HG02840 (cell line): ENCODE measurements at regions not wholly inside any gene's neighbourhood (a gene's known extent, or its start where the extent isn't known, plus 50 kb on each side); places are given as distances from the start of the nearest gene placed in this dataset.
"Not testable (repeated sequence)": the region's sequence is repeated elsewhere in the genome, so short reads cannot be mapped to it uniquely, and the experiment has no call there.

Experiments
- ATAC-seq: cut with Tn5 transposase; IDR thresholded peaks from one replicate; pipeline ENCODE4 v1.9.1; 2021; ENCODE audit warnings: mild to moderate bottlenecking, moderate library complexity, moderate number of reproducible peaks; ENCODE audit not compliant: unreplicated experiment, low FRiP score

GRCh38 chr1:204777591-204777990, 92.1 kb upstream of the LRRN2 start:
- ATAC-seq = no peak

DNA sequence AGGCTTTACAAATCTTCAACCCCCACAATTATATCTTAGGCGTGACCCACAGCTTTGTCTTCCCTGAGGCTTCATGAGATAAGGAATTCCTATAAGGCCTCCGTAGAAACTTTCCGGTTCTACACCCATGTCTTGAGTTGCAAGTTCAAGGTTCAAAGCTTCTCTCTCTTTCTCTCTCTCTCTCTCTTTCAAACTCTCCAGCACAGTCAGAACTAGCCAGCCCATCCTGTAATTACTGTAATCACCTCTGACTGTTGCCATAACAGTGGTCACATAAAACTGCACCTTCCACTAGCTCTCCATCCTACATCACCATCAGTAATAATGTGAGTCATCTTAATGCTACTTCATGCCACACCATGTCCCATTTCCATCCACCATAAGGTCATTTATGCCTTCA, 90.0 kb upstream of the NFASC start:
- ATAC-seq = no peak

DNA sequence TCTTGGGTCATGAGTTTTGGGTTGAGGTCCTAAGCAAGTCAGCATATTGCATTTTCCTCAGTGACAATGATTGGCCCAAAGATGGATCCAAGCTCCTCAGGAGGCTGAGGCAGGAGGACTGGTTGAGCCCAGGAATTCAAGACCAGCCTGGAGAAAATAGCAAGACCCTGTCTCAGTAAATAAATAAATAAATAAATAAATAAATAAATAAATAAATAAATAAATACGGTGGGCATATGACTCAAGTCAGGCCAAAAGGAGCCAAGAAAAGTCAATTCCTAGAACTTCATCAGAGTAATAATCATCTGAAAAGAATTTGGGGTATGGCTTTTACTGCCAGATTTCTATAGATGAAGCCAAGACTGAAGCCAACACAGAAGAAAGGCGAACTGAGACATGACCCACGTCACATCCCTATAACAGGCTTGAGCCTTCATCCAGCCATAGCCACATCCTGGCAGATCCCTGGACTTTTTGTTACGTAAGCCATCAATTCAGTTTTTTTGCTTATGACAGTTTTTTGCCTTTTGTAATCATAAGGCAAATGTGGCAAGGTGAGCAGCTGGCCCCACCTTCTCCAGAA, 88.5 kb upstream of the NFASC start:
- ATAC-seq = no peak

- ATAC-seq = not testable (repeated sequence)
Observed at GRCh38 chr1:204785023-204785422, 85.6 kb upstream of the NFASC start.

- ATAC-seq = no peak
Observed at GRCh38 chr1:204788470-204788869, 82.2 kb upstream of the NFASC start.

- ATAC-seq = no peak
Observed at GRCh38 chr1:204791453-204792353, 79.0 kb upstream of the NFASC start.

DNA sequence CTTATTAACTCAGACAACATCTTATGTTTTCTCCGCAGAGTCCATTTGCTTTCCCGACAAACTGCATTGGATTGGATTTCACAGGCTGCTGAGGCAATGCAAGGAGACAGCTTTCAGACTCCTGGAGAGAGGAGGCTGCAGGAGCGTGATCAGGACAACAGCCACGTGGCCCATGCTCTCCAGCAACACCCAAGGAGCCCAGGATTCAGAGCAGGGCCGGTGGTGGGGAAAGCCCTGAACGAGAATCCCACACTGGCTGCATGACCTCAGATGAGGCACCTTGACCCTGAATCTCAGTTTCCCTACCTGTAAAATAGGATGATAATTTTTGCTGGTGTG, 78.3 kb upstream of the NFASC start:
- no peak for ATAC-seq

GRCh38 chr1:204793259-204793914, 77.3 kb upstream of the NFASC start:
- no peak for ATAC-seq

DNA sequence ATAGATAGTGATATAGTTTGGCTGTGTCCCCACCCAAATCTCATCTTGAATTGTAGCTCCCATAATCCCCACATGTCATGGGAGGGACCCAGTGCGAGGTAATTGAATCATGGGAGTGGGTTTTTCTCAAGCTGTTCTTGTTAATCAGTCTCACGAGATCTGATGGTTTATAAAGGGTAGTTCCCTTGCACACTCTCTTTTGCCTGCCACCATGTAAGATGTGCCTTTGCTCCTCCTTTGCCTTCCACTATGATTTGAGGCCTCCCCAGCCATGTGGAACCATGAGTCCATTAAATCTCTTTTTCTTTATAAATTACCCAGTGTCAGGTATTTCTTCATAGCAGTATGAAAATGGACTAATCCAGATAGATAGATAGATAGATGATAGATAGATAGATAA, 73.8 kb upstream of the NFASC start:
- ATAC-seq = not testable (repeated sequence)

GRCh38 chr1:204797401-204797800, 73.3 kb upstream of the NFASC start:
- no peak for ATAC-seq

DNA sequence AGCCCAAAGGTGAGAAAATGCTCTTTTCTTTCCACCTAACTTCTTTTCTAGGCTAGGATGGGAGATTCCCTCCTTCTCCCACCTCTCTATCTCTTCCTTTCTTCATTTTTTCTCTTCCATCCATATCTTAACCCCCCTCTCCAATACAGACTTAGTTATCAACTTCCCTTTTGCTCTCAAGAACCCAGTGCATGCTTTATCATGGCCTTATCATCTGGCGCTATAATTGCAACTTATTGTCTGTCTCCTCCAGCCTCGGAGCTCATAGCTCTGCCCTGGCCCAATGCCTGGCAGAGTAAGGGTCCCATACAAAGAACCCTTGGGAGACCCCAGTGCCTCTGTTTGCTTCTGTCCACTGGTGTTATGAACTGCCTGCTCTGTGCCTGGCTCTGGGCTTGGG, 71.0 kb upstream of the NFASC start:
- no peak for ATAC-seq

GRCh38 chr1:204801211-204801610, 69.5 kb upstream of the NFASC start:
- no peak for ATAC-seq

GRCh38 chr1:204802401-204803175, 68.1 kb upstream of the NFASC start:
- no peak for ATAC-seq

DNA sequence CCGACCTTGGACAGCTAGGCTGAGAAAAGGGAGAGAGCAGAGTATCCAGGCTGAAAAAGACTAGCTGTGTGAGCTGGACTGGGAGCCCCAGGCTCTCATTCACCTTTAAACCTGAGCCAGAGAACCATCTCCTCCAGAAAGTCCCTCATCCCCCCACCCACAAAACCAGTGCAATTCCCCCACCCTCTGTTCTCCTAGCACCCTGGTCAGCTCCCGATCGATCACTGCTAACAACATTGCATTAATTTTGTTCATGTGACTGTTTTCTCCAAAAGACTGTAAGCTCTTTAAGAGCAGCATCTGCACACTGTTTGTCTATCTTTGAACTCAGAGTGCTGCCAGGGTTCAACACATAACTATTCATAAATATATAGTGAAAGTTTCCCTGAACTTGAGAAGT, 67.1 kb upstream of the NFASC start:
- ATAC-seq = no peak

DNA sequence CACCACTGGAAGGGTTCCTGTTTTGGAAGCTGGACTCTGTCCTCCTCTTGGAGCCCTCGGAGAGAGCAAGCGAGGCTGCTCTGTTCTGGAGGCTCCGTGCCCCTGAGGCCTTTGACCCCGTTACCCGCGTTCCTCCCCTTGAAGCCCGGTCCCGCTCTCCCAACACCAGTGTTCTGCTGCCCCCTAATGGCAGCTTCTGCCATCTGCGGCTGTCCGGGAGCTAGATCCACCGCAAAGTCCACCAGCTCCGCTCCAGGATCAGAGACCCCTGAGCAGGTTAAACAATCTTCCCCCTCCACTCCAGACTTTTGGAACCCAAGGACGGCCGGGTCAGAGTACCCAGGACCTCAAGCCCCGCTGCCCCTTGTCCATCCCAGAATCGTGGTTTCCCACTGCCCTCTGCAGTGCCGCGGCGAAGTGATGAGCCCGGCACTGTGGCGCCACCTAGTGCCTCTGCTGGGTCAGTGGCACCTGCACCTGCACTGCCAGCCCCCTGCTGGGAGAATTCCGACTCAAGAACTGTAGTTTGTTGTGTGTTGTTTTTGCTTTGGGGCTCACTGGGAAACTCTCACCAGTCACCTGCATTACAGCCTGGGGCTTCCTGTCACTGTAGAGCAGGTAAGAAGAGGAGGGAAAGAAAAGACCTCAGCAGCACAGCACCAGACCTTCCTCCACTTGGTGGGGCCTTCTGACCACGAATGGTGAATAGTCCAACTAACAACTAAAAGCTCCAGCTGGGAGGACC, 63.5 kb upstream of the NFASC start:
- ATAC-seq = peak; percentile 83

GRCh38 chr1:204809488-204809887, 61.2 kb upstream of the NFASC start:
- no peak for ATAC-seq

GRCh38 chr1:204812842-204813241, 57.8 kb upstream of the NFASC start:
- no peak for ATAC-seq

DNA sequence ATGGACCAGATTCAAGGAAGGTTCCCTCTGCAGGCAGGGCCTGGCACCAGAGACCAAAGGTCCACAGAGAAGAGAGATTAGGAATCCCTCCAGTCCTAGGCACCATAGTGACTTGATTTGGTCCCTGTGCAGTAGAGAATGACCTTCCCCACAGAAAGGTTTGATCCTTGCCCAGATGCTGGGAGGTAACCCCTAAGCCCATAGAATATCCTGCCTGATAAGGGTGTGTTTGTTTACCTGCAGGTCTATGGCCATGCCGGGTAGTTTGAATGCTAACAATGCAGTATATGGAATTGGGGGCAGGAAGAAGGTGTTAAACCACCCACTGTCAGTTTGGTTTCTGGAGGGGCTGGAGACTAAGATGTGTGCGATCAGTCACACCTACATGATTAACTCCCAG, 57.1 kb upstream of the NFASC start:
- ATAC-seq = no peak

DNA sequence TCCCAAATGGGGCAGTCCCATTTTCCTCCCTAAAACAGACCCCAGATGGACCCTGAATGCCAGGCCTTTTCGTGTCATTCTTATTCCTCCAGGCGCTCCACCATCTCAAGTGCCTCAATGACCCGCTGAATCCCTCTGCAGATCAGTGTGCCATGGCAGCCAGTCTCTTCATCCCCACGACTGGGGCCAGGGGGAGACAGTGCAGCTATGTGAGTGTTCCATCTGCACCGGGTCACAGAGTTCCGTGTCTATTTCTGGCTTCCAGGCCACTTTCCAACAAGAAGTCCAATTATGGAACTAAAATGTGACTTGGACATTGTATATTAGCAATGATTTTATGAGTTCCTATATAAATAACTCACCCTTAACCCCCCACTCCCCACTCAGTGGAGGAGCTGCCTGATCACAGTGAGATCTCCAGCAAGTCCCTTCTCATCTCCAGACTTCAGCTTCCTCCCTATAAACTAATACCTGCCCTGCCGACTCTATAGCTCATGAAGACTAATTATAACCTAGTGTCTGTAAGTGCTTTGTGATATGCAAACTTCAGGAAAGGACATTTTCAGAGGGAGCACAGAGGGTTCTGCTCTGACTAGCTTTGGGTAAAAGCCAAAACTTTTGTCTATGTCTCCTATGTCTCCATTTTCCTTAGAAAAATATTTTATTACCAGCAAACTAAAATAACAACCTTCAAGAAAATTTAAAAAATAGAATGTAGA, 56.3 kb upstream of the NFASC start:
- ATAC-seq = no peak

GRCh38 chr1:204817341-204817740, 53.3 kb upstream of the NFASC start:
- ATAC-seq = no peak
